GM12892 (cell line): ENCODE measurements at regions not wholly inside any gene's neighbourhood (a gene's known extent, or its start where the extent isn't known, plus 50 kb on each side); places are given as distances from the start of the nearest gene placed in this dataset.

ENCODE experiments used
- POLR2A ChIP-seq: IDR thresholded peaks from 2 replicates; pipeline ENCODE4 v1.6.1; 2011; ENCODE audit warnings: low read depth, low read length, control low read depth
- POLR2AphosphoS5 ChIP-seq: IDR thresholded peaks from 2 replicates; pipeline ENCODE4 v1.6.1; 2011; ENCODE audit warnings: low read depth, low read length, control low read depth

- TF ChIP-seq POLR2AphosphoS5 (no peak), POLR2A (no peak)
These were observed 166.6 kb upstream of the MARCKS start for GRCh38 chr6:113690281-113691259.
